AG10803 (cell line): ENCODE measurements at regions not wholly inside any gene's neighbourhood (a gene's known extent, or its start where the extent isn't known, plus 50 kb on each side); places are given as distances from the start of the nearest gene placed in this dataset.

Experiments
- DNase-seq: peaks from one replicate; pipeline ENCODE4 v3.0.0; 2010; ENCODE audit warnings: low read depth
- H3K4me3 ChIP-seq: 2 replicates; pipeline ENCODE4 v1.5.1; 2011; ENCODE audit warnings: mild to moderate bottlenecking, low read length, control low read depth
- CTCF ChIP-seq: conservative IDR thresholded peaks from 2 replicates; pipeline ENCODE4 v1.5.1; 2011; ENCODE audit warnings: mild to moderate bottlenecking, low read length, control low read depth, inconsistent platforms

GRCh38 chr10:131802156-131802915 lies 98.5 kb upstream of the PPP2R2D start:
- no peak for DNase-seq
- no peak for TF ChIP-seq CTCF
- no peak overlapping the region for H3K4me3 ChIP-seq

GRCh38 chr10:131802996-131803395 lies 97.8 kb upstream of the PPP2R2D start:
- no peak for TF ChIP-seq CTCF
- H3K4me3 ChIP-seq, result no peak overlapping the region
- no peak for DNase-seq

DNA sequence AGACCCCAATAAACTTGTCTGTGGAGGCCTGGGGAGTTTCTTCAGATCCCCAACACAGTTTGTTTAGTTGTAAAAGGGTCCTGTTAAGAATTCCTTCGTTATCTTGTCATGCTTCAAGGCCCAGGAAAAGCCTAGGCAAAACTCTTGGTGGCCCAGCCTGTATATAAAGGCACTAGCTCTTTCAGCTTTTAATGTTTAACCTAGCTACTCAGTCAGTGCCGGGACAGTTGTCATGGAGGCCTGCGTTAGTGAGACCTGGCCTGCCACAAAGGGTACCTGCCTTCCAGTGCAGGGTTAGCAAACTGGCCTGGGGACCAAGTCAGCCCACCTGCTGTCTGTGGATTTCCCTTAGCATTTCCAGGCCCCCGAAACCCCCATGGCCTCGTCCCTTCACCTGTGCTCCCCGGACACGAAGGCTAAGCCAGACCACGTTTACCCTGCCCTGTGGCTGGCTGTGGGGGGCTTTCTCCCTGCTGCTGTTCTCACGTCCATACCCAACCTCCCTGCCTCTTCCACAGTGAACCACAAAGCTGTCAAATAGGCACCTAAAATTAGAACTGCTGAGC lies 96.9 kb upstream of the PPP2R2D start:
- H3K4me3 ChIP-seq, result no peak overlapping the region
- TF ChIP-seq CTCF, result no peak
- DNase-seq, result no peak

DNA sequence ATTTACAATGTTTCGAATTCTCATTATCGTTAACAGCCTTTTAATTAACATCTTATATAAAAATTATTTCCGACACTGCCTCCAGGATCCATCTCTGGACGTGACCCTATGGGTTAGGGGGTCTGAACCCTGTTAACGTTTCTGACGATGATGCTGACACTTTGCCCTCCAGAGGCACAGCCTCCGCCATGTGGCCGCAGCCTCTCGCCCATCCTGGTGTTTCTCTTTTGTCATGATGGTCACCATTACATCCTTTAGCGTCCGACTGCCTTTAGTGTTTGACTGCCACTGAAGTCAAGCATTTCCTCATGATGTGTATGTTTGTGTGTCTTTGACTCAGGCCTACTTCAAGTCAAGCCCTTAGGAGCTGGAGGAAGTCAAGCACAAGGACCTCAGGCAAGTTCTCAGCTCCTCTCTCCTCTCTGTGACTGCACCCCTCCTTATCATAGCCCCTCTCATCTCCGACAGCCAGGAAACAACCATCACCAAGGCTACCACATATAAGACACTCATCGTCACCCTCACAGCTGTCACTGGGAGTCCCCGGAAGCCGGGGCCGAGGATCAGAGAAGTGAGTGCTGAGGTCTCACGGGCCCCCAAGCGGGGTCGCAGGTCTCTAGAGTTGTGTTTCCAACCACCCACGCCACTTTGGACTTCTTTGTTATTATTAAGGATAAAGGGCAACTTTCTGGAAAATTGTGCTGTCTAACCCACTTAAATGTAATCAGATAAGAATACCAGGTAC lies 96.1 kb upstream of the PPP2R2D start:
- TF ChIP-seq CTCF, result no peak
- no peak for DNase-seq

GRCh38 chr10:131805696-131806095 lies 95.1 kb upstream of the PPP2R2D start:
- no peak for TF ChIP-seq CTCF
- no peak overlapping the region for H3K4me3 ChIP-seq
- DNase-seq, result no peak

More for the DNA sequence above, 96.1 kb upstream of the PPP2R2D start:
- H3K4me3 ChIP-seq, result no peak overlapping the region

- TF ChIP-seq CTCF, result no peak
- H3K4me3 ChIP-seq, result no peak overlapping the region
- DNase-seq, result no peak
Measured at GRCh38 chr10:131806146-131806545, 94.7 kb upstream of the PPP2R2D start.
